ENCODE measurements at regions not wholly inside any gene's neighbourhood (a gene's known extent, or its start where the extent isn't known, plus 50 kb on each side); places are given as distances from the start of the nearest gene placed in this dataset.

- ATAC-seq (ENCODE audit: low FRiP score) (no peak), DNase-seq (ENCODE audit: low spot score) (no peak)
- TF ChIP-seq CTCF (IDR thresholded peaks at IDR 0.05), result no peak
Measured at GRCh38 chr2:16817305-16818202, 151.9 kb upstream of the CYRIA start.

- DNase-seq (ENCODE audit: low spot score), result no peak
- no peak for ATAC-seq (ENCODE audit: low FRiP score)
- no peak for TF ChIP-seq CTCF (IDR thresholded peaks at IDR 0.05)
Measured at GRCh38 chr2:16816522-16816921, 150.9 kb upstream of the CYRIA start.

- DNase-seq (ENCODE audit: low spot score) (no peak), ATAC-seq (ENCODE audit: low FRiP score) (no peak)
Measured at GRCh38 chr2:16816016-16816415, 150.4 kb upstream of the CYRIA start.

GRCh38 chr2:16813593-16813992 lies 148.0 kb upstream of the CYRIA start:
- no peak for TF ChIP-seq CTCF (IDR thresholded peaks at IDR 0.05)
- ATAC-seq (ENCODE audit: low FRiP score) (no peak), DNase-seq (ENCODE audit: low spot score) (no peak)

More at GRCh38 chr2:16816016-16816415, 150.4 kb upstream of the CYRIA start:
- no peak for TF ChIP-seq CTCF (IDR thresholded peaks at IDR 0.05)

- ATAC-seq (ENCODE audit: low FRiP score), result no peak
- TF ChIP-seq CTCF (IDR thresholded peaks at IDR 0.05), result no peak
- no peak for DNase-seq (ENCODE audit: low spot score)
Measured at GRCh38 chr2:16798472-16798871, 132.8 kb upstream of the CYRIA start.

GRCh38 chr2:16791496-16791895 lies 125.9 kb upstream of the CYRIA start:
- ATAC-seq (ENCODE audit: low FRiP score), result no peak
- no peak for DNase-seq (ENCODE audit: low spot score)
- no peak for TF ChIP-seq CTCF (IDR thresholded peaks at IDR 0.05)

- DNase-seq (ENCODE audit: low spot score) (no peak), ATAC-seq (ENCODE audit: low FRiP score) (no peak)
Measured at GRCh38 chr2:16785149-16785548, 119.5 kb upstream of the CYRIA start.

More at GRCh38 chr2:16785149-16785548, 119.5 kb upstream of the CYRIA start:
- no peak for TF ChIP-seq CTCF (IDR thresholded peaks at IDR 0.05)
